Epithelial cell of proximal tubule (primary cell): ENCODE measurements at regions not wholly inside any gene's neighbourhood (a gene's known extent, or its start where the extent isn't known, plus 50 kb on each side); places are given as distances from the start of the nearest gene placed in this dataset.

Source experiments
- DNase-seq: peaks from one replicate; pipeline ENCODE4 v3.0.0-alpha.2; 2011; ENCODE audit warnings: low read depth
- H3K4me3 ChIP-seq: 2 replicates; pipeline ENCODE4 v1.5.1; 2011; ENCODE audit warnings: low read depth, mild to moderate bottlenecking, low read length
- TF ChIP-seq, protein P1 (sequence below): conservative IDR thresholded peaks from 2 replicates; pipeline ENCODE4 v1.5.1; 2012; ENCODE audit warnings: low read depth, mild to moderate bottlenecking, low read length

GRCh38 chr22:48825802-48826520 lies 1001.7 kb downstream of the BRD1 start:
- H3K4me3 ChIP-seq, result no peak overlapping the region
- no peak for DNase-seq
- TF ChIP-seq, protein P1, sequence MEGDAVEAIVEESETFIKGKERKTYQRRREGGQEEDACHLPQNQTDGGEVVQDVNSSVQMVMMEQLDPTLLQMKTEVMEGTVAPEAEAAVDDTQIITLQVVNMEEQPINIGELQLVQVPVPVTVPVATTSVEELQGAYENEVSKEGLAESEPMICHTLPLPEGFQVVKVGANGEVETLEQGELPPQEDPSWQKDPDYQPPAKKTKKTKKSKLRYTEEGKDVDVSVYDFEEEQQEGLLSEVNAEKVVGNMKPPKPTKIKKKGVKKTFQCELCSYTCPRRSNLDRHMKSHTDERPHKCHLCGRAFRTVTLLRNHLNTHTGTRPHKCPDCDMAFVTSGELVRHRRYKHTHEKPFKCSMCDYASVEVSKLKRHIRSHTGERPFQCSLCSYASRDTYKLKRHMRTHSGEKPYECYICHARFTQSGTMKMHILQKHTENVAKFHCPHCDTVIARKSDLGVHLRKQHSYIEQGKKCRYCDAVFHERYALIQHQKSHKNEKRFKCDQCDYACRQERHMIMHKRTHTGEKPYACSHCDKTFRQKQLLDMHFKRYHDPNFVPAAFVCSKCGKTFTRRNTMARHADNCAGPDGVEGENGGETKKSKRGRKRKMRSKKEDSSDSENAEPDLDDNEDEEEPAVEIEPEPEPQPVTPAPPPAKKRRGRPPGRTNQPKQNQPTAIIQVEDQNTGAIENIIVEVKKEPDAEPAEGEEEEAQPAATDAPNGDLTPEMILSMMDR, result no peak

DNA sequence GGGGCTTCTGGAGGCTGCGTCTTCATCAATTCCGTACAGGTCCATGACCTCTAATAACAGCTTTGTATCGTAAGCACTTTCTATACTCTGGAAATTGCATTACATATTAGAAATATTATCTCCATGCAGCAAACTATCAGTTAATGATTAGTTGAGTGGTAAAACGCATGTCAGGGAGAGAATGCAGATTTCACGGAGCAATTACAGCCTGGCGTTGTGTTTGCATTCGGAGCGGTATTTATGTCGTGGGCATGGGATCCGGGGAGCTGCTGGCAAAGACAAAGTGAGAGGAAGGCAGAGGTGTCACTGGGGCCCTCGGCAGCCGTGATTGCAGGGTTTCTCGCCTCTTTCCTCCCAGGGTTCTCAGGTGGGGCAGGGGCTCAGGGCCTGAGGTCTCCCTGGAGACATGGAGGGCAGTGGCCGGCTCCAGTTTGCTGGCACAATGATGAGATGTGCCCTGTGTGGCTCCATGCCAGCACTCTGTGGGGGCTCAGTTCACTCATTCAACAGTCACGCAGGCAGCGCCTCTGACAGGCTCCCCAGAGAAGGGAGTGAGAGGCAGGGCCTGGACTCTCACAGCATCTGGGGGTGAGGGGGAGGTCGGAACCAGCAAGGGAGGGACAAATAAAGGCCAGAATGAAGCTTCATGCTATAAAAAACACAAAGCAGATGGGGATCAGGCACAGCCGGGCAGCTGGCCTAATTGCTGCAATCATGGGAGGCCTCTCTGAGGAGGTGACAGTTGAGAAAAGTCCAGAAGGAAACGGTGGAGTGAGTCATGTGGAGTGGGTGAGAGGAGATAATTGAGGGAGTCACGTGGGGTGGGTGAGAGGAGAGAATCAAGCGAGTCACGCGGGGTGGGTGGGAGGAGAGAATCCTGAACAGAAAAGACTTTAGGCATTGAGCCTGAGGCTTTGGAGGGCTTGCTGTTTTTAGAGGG lies 1002.7 kb downstream of the BRD1 start:
- DNase-seq, result no peak
- TF ChIP-seq, protein P1, result no peak
- no peak overlapping the region for H3K4me3 ChIP-seq

DNA sequence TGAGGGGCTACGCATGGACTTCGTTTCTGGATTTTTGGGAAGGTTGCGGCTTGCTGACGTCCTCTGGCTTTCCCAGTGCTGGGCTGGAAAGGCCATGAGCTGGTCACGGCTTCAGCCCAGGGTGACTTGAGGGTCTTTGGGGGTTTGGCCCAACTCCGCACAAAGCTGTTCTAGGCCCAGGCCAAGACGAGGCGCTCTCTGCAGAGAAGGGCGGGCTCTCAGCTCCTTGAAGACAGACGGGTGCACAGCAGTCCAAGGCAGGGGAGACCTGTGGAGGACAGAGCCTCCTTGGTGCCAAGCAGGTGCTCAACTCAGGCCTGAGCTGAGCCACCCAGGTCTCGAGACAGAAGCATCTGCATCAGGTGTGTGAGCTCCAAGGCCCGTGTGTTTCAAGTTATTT lies 1003.7 kb downstream of the BRD1 start:
- no peak overlapping the region for H3K4me3 ChIP-seq
- TF ChIP-seq, protein P1, result no peak
- no peak for DNase-seq

DNA sequence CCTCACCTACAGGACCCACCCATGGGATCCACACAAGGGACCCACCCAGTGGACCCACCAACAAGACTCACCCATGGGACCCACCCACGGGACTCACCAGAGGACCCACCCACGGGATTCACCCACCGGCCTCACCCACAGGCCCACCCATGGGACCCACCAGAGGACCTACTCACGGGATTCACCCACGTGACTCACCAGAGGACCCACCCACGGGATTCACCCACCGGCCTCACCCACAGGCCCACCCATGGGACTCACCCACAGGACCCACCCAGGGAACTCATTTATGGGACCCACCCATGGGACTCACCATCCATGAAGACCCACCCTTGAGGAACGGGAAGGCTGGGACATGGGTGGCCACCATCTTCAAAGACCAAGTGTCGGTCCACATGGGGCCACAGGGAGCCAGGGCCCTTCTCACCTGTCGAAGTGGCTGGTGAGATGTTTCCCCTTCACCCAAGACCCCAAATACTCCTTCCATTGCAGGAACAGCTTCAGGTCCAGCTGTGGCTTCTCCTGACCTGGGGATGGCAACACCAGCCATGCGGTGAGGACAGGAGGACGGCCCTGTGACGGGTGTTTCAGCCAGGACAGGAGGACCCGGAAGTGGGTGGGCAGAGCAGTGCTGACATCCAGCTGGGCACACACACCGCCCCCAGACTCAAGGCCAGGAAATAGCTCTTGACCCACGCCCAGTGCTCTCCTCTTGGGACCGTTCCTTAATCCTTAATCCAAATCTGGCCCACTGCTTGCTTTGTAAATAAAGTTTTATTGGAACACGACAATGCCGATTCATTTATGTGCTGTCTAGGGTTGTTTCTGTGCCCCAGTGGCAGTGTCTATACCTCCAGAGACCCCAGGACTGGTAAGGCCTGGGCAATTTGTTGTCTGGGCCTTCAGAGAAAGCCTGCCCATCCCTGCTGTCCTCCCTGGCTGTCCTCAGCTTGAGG lies 1005.1 kb downstream of the BRD1 start:
- no peak overlapping the region for H3K4me3 ChIP-seq
- no peak for DNase-seq
- TF ChIP-seq, protein P1, result no peak

- H3K4me3 ChIP-seq, result no peak overlapping the region
- DNase-seq, result no peak
- TF ChIP-seq, protein P1, result no peak
Measured at GRCh38 chr22:48821727-48822126, 1005.9 kb downstream of the BRD1 start.

DNA sequence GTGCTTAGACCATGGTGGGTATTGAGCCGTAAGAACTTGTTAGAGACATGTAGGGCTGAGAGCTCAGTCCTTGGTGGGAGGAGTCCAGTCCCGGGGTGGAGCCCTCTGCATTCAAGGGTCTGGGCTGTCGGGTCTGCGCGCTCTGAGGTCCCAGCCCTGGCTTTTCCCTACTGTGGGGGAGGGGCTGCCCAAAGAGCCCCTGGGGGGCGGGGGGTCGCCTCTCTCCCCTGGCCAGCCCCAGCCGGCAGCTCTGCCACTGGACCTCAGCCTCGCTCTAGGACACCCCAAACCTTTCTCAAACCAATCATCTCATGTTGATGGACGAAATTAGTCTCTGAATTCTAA lies 1006.4 kb downstream of the BRD1 start:
- TF ChIP-seq, protein P1, result no peak
- H3K4me3 ChIP-seq, result no peak overlapping the region
- no peak for DNase-seq
